Hepatocyte (in vitro differentiated cells): ENCODE measurements at regions not wholly inside any gene's neighbourhood (a gene's known extent, or its start where the extent isn't known, plus 50 kb on each side); places are given as distances from the start of the nearest gene placed in this dataset.

Source experiments
- DNase-seq: peaks from one replicate; pipeline ENCODE4 v3.0.0-alpha.2; 2016; ENCODE audit warnings: low spot score
- H2AFZ ChIP-seq: fragments of 200-600 bp; sonication (generic); 2 replicates; pipeline ENCODE4 v1.6.0; 2016; ENCODE audit warnings: antibody characterized with exemption, mild to moderate bottlenecking
- H3K27ac ChIP-seq: fragments of 200-600 bp; sonication (generic); 2 replicates; pipeline ENCODE4 v1.5.1; 2016; ENCODE audit warnings: mild to moderate bottlenecking
- H3K27me3 ChIP-seq: fragments of 200-600 bp; sonication (generic); 2 replicates; pipeline ENCODE4 v1.6.1; 2016
- H3K36me3 ChIP-seq: fragments of 200-600 bp; sonication (generic); replicated peaks from 2 replicates; pipeline ENCODE4 v1.5.1; 2016; ENCODE audit warnings: low read depth; ENCODE audit not compliant: insufficient read depth
- H3K4me1 ChIP-seq: fragments of 200-600 bp; sonication (generic); 2 replicates; pipeline ENCODE4 v1.5.1; 2016; ENCODE audit warnings: mild to moderate bottlenecking, moderate library complexity; ENCODE audit not compliant: insufficient read depth
- H3K4me2 ChIP-seq: fragments of 200-600 bp; sonication (generic); 2 replicates; pipeline ENCODE4 v1.6.0; 2016
- H3K4me3 ChIP-seq: fragments of 200-600 bp; sonication (generic); 2 replicates; pipeline ENCODE4 v1.5.1; 2016; ENCODE audit warnings: mild to moderate bottlenecking
- H3K79me2 ChIP-seq: fragments of 200-600 bp; sonication (generic); 2 replicates; pipeline ENCODE4 v1.6.0; 2017; ENCODE audit warnings: mild to moderate bottlenecking
- H3K9me2 ChIP-seq: fragments of 200-600 bp; sonication (generic); replicated peaks from 2 replicates; pipeline ENCODE4 v1.6.0; 2017; ENCODE audit warnings: mild to moderate bottlenecking; ENCODE audit not compliant: insufficient read depth
- H3K9me3 ChIP-seq: fragments of 200-600 bp; sonication (generic); 2 replicates; pipeline ENCODE4 v1.5.1; 2016; ENCODE audit warnings: low read depth, mild to moderate bottlenecking
- H4K20me1 ChIP-seq: fragments of 200-600 bp; sonication (generic); 2 replicates; pipeline ENCODE4 v1.6.0; 2016; ENCODE audit warnings: mild to moderate bottlenecking; ENCODE audit not compliant: insufficient read depth, poor library complexity, severe bottlenecking
- EZH2 ChIP-seq: fragments of 200-600 bp; sonication (generic); IDR thresholded peaks from 2 replicates; pipeline ENCODE4 v1.6.1; 2016; ENCODE audit warnings: antibody characterized with exemption, mild to moderate bottlenecking, borderline replicate concordance
- EZH2phosphoT487 ChIP-seq: fragments of 200-600 bp; sonication (generic); IDR thresholded peaks from one replicate; pipeline ENCODE4 v1.6.1; 2018; ENCODE audit warnings: antibody characterized with exemption, mild to moderate bottlenecking, low read depth, moderate library complexity; ENCODE audit not compliant: unreplicated experiment, severe bottlenecking
- WGBS: methylation state at CpG from one replicate; pipeline ENCODE4 v1.1.6; 2016; ENCODE audit warnings: low lambda C conversion rate; ENCODE audit errors: missing lambda C conversion rate; 5-methylcytosine and 5-hydroxymethylcytosine counted together
- TF ChIP-seq, protein P1 (sequence below): fragments of 200-600 bp; sonication (generic); IDR thresholded peaks from 2 replicates; pipeline ENCODE4 v1.5.1; 2016; ENCODE audit warnings: antibody characterized with exemption, mild to moderate bottlenecking; ENCODE audit not compliant: poor library complexity

DNA sequence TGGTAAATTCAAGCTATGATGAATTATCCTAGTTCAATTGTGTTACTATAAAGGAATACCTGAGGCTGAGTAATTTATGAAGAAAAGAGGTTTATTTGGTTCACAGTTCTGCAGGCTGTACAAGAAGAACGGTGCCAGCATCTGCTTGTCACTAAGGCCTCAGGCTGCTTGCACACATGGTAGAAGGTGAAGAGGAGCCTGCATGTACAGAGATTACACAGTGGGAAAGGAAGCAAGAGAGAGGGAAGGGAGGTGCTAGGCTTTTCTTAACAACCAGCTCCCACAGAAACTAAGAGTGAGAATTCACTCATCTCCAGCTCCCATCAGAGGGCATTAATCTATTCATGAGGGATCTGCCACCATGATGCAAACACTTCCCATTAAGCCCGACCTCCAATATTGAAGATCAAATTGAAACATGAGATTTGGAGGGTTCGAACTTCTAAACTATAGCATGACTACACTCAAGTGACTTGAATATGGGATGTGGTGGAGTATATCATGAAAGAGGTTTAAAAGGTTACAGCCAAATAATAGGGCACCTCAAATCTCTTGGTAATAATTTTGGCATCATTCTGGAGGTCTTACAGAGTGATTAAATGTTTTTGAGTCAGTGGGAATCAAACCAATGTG is 58.4 kb upstream of the ETAA1 start:
- no peak overlapping the region for H3K27ac ChIP-seq
- H3K36me3 ChIP-seq: no peaks in the 10 kb centered on the region
- no peaks in the 10 kb centered on the region for H3K4me1 ChIP-seq
- no peaks in the 10 kb centered on the region for H3K9me3 ChIP-seq
- no peaks in the 10 kb centered on the region for H3K27me3 ChIP-seq
- no peak overlapping the region for H3K4me3 ChIP-seq
- H3K9me2 ChIP-seq: no peaks in the 10 kb centered on the region
- no peak overlapping the region for H3K4me2 ChIP-seq
- no peaks in the 10 kb centered on the region for H3K79me2 ChIP-seq
- DNase-seq: no peak
- TF ChIP-seq EZH2: no peak
- no peak for TF ChIP-seq EZH2phosphoT487
- TF ChIP-seq, protein P1, sequence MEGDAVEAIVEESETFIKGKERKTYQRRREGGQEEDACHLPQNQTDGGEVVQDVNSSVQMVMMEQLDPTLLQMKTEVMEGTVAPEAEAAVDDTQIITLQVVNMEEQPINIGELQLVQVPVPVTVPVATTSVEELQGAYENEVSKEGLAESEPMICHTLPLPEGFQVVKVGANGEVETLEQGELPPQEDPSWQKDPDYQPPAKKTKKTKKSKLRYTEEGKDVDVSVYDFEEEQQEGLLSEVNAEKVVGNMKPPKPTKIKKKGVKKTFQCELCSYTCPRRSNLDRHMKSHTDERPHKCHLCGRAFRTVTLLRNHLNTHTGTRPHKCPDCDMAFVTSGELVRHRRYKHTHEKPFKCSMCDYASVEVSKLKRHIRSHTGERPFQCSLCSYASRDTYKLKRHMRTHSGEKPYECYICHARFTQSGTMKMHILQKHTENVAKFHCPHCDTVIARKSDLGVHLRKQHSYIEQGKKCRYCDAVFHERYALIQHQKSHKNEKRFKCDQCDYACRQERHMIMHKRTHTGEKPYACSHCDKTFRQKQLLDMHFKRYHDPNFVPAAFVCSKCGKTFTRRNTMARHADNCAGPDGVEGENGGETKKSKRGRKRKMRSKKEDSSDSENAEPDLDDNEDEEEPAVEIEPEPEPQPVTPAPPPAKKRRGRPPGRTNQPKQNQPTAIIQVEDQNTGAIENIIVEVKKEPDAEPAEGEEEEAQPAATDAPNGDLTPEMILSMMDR: no peak
- no peak overlapping the region for H2AFZ ChIP-seq
- 94% methylated on average over 3 of the region's 3 CpGs for WGBS
- H4K20me1 ChIP-seq: no peaks in the 10 kb centered on the region

- no peaks in the 10 kb centered on the region for H3K4me1 ChIP-seq
- no peaks in the 10 kb centered on the region for H3K36me3 ChIP-seq
- H3K4me3 ChIP-seq: no peak overlapping the region
- H4K20me1 ChIP-seq: no peaks in the 10 kb centered on the region
- no peak for DNase-seq
- H3K27ac ChIP-seq: no peak overlapping the region
- H3K9me3 ChIP-seq: no peaks in the 10 kb centered on the region
- H3K9me2 ChIP-seq: no peaks in the 10 kb centered on the region
- TF ChIP-seq EZH2phosphoT487 (no peak), EZH2 (no peak)
- TF ChIP-seq, protein P1: no peak
- no peak overlapping the region for H3K4me2 ChIP-seq
- H3K27me3 ChIP-seq: no peaks in the 10 kb centered on the region
- H3K79me2 ChIP-seq: no peaks in the 10 kb centered on the region
- no peak overlapping the region for H2AFZ ChIP-seq
- 87% methylated on average over 4 of the region's 4 CpGs for WGBS
Measured at GRCh38 chr2:67339234-67339885, 57.8 kb upstream of the ETAA1 start.

DNA sequence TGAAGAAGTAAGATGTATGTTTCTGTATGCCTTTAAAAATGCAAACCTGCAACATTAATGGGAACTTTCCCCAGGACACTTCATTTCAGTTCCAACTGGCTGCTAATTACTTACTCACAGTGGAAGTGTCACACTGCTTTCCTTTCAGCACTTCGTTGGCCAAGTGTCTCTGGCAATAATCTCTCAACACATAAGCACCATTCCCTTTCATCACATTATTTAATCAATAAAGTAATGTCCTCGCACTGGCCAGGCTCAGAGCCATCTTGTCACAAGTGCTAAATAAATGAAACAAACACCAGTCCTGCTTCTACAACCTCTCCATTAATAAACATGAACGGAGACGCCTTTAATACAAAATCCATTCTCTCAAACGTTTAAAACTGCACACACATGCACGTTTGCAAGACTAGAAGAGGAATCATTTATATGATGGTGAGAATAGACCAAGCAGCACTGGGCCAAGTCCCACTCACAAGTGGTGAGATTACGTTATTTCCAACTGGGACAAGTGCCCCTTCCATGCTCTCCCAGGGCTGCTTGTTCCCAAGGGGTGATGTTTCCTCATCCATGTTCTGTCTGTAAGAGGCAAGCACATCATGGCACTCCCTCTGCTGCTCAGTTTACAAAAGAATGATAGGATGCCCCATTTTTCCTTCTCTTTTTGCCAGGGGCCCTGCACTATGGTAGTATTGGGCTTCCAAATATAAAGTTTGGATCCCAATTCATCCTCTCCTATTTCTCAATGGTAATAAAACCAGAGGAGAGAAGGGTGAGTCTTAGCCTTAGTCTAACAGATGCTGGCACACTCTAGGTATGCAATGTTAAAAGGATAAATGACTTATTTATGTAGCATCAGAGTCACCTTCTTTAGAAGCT is 56.8 kb upstream of the ETAA1 start:
- Histone ChIP-seq H3K79me2 (no peaks in the 10 kb centered on the region), H3K4me2 (no peak overlapping the region)
- no peak for DNase-seq

More for the DNA sequence above, 56.8 kb upstream of the ETAA1 start:
- no peak overlapping the region for H2AFZ ChIP-seq
- no peaks in the 10 kb centered on the region for H3K9me3 ChIP-seq
- H3K27me3 ChIP-seq: no peaks in the 10 kb centered on the region
- H3K36me3 ChIP-seq: no peaks in the 10 kb centered on the region
- H3K9me2 ChIP-seq: no peaks in the 10 kb centered on the region
- no peaks in the 10 kb centered on the region for H4K20me1 ChIP-seq
- no peak for TF ChIP-seq EZH2
- no peak for TF ChIP-seq EZH2phosphoT487
- TF ChIP-seq, protein P1: no peak
- no peaks in the 10 kb centered on the region for H3K4me1 ChIP-seq
- H3K27ac ChIP-seq: no peak overlapping the region
- H3K4me3 ChIP-seq: no peak overlapping the region
- 73% methylated on average over 7 of the region's 7 CpGs for WGBS
